ENCODE measurements at regions not wholly inside any gene's neighbourhood (a gene's known extent, or its start where the extent isn't known, plus 50 kb on each side); places are given as distances from the start of the nearest gene placed in this dataset.

DNA sequence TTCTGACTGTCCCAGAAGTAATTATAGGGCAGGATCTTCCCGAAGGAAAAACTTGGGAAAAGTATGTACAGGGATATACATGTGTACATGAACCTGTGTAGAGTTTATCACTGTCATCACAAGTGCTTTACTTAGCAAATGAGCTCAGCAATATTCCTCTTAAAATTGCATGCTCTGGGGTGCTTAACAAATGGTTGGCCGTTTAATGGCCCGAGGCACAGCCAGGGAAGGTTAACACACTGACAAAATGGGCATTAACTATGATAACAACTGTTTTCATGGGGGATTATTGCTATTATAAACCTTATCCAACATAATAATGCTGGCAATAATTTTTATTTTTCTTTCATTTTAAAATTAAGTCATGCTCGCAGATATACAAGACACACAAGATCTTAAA lies 459.3 kb downstream of the TUSC7 start:
- no peak for TF ChIP-seq POLR2AphosphoS5 (IDR thresholded peaks at IDR 0.05; ENCODE audit: low read depth, low read length)
- TF ChIP-seq FOXP2 (optimal IDR thresholded peaks at IDR 0.05; ENCODE audit: borderline replicate concordance, extremely low read depth, extremely low read length, insufficient read depth) = no peak
- no peak for TF ChIP-seq TAF1 (IDR thresholded peaks at IDR 0.05; ENCODE audit: borderline replicate concordance, insufficient read depth, low read length)
- no peak for TF ChIP-seq SIN3A (IDR thresholded peaks at IDR 0.05; ENCODE audit: borderline replicate concordance, insufficient read depth, low read length)

Data from PFSK-1 (cell line).